ENCODE measurements at regions not wholly inside any gene's neighbourhood (a gene's known extent, or its start where the extent isn't known, plus 50 kb on each side); places are given as distances from the start of the nearest gene placed in this dataset.

DNA sequence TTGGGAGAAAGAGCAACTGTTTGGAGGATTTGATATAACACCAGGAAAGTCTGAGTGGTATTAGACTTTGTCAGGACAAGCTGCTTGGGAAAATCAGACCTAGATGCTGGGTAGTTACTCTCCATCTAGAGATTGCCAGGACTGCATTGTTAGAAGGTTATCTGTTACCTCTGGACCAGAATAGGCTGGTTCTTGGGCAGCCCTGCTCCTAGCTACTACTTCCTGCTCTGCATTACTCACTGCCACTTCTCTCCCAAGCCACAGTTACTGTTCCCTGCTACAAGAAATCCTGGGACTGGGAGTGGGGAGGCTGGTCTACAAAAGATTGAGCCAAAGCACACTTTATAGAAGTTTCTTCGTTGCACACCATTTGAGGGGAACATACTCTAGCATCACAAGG, 95.5 kb upstream of the KCNN2 start:
- POLR2A ChIA-PET, result no interaction called here
- TF ChIP-seq, protein P1, sequence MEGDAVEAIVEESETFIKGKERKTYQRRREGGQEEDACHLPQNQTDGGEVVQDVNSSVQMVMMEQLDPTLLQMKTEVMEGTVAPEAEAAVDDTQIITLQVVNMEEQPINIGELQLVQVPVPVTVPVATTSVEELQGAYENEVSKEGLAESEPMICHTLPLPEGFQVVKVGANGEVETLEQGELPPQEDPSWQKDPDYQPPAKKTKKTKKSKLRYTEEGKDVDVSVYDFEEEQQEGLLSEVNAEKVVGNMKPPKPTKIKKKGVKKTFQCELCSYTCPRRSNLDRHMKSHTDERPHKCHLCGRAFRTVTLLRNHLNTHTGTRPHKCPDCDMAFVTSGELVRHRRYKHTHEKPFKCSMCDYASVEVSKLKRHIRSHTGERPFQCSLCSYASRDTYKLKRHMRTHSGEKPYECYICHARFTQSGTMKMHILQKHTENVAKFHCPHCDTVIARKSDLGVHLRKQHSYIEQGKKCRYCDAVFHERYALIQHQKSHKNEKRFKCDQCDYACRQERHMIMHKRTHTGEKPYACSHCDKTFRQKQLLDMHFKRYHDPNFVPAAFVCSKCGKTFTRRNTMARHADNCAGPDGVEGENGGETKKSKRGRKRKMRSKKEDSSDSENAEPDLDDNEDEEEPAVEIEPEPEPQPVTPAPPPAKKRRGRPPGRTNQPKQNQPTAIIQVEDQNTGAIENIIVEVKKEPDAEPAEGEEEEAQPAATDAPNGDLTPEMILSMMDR (IDR thresholded peaks at IDR 0.05; ENCODE audit: insufficient read depth in 1 of 2, low read depth in 1 of 2, low read length in 1 of 2, severe bottlenecking in 1 of 2, unreplicated experiment in 1 of 2), result no peak
- no peaks in the 10 kb centered on the region for H3K36me3 ChIP-seq (ENCODE audit: control insufficient read depth, insufficient read depth, low read length)
- no peak for DNase-seq
- H3K4me3 ChIP-seq (ENCODE audit: low read depth, low read length), result no peak overlapping the region
- no peaks in the 10 kb centered on the region; the same call in 1 of the 2 replicates for H3K9me3 ChIP-seq
- BruUV-seq (replicated peaks), result no TSS peak
- no peaks in the 10 kb centered on the region for H3K4me1 ChIP-seq
- Mint-ChIP-seq H3K4me1 (ENCODE audit: low read depth, unreplicated experiment) (no peaks in the 10 kb centered on the region), H3K27ac (ENCODE audit: unreplicated experiment) (no peak overlapping the region), H3K9me3 (ENCODE audit: unreplicated experiment) (no peaks in the 10 kb centered on the region), H3K27me3 (ENCODE audit: insufficient read depth, unreplicated experiment) (no peaks in the 10 kb centered on the region), H3K4me3 (ENCODE audit: unreplicated experiment) (no peak overlapping the region), H3K36me3 (ENCODE audit: insufficient read depth, unreplicated experiment) (no peaks in the 10 kb centered on the region)
- CTCF ChIA-PET, result no interaction called here
- no peaks in the 10 kb centered on the region for H3K27me3 ChIP-seq (replicated peaks; ENCODE audit: control insufficient read depth, insufficient read depth, low read length)
- intact Hi-C loops (cut with micrococcal nuclease; ENCODE audit: unreplicated experiment), result no loop called here

DNA sequence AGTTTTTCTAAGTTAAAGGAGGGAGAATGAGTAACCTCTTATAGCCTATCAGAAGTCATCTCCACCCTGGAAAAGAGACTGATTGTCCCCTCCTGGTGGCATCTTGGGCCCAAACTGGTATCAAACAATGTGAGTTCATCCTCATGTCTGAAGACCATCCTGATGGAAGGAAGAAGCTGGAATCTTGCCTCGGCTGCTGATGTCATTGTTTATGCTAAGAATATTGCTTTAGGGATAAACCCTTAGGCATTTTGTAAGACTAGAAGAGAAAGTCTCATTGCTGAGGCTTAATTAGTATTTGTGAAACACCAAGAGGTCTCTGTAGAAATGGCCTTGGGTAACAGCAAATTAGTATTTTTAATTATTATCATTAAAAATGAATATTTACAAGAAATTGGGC, 65.7 kb upstream of the KCNN2 start:
- CTCF ChIA-PET, result no interaction called here
- H3K4me1 ChIP-seq, result no peaks in the 10 kb centered on the region

DNA sequence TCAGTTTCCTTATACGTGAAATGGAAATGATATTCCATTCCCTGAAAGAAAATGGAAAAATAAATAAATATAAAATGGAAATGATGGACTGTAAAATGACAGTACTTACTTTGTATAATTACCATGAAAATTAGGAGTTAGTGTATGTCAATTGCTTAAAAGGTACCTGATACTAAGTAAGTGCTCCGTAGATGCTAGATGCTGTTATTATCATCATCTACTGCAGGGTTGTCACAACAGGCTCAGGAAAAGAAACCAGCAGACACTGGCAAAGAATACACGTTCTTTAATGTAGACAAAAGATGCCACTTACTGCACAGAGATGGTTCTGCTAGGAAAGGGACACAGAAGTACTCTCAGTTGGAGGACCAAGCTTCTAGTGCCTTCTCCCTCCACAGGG, 64.0 kb upstream of the KCNN2 start:
- Histone ChIP-seq H3K36me3 (ENCODE audit: control insufficient read depth, insufficient read depth, low read length) (no peaks in the 10 kb centered on the region), H3K4me3 (ENCODE audit: low read depth, low read length) (no peak overlapping the region), H3K27me3 (replicated peaks; ENCODE audit: control insufficient read depth, insufficient read depth, low read length) (no peaks in the 10 kb centered on the region), H3K4me1 (no peaks in the 10 kb centered on the region), H3K9me3 (no peaks in the 10 kb centered on the region)
- Mint-ChIP-seq H3K4me3 (ENCODE audit: unreplicated experiment) (no peak overlapping the region), H3K27me3 (ENCODE audit: insufficient read depth, unreplicated experiment) (peaks cover 10% of the 10 kb centered on the region), H3K4me1 (ENCODE audit: low read depth, unreplicated experiment) (no peaks in the 10 kb centered on the region), H3K9me3 (ENCODE audit: unreplicated experiment) (no peaks in the 10 kb centered on the region), H3K27ac (ENCODE audit: unreplicated experiment) (no peak overlapping the region), H3K36me3 (ENCODE audit: insufficient read depth, unreplicated experiment) (no peaks in the 10 kb centered on the region)
- CTCF ChIA-PET, result no interaction called here
- POLR2A ChIA-PET, result no interaction called here
- TF ChIP-seq, protein P1 (IDR thresholded peaks at IDR 0.05; ENCODE audit: insufficient read depth in 1 of 2, low read depth in 1 of 2, low read length in 1 of 2, severe bottlenecking in 1 of 2, unreplicated experiment in 1 of 2), result no peak
- BruUV-seq (replicated peaks), result no TSS peak
- intact Hi-C loops (cut with micrococcal nuclease; ENCODE audit: unreplicated experiment), result no loop called here
- DNase-seq, result no peak

More for the DNA sequence above, 65.7 kb upstream of the KCNN2 start:
- H3K27ac Mint-ChIP-seq (ENCODE audit: unreplicated experiment), result no peak overlapping the region
- no peak overlapping the region for H3K4me3 ChIP-seq (ENCODE audit: low read depth, low read length)
- no peaks in the 10 kb centered on the region for H3K36me3 Mint-ChIP-seq (ENCODE audit: insufficient read depth, unreplicated experiment)
- DNase-seq, result no peak
- H3K4me1 Mint-ChIP-seq (ENCODE audit: low read depth, unreplicated experiment), result no peaks in the 10 kb centered on the region
- no TSS peak for BruUV-seq (replicated peaks)
- H3K36me3 ChIP-seq (ENCODE audit: control insufficient read depth, insufficient read depth, low read length), result no peaks in the 10 kb centered on the region
- TF ChIP-seq, protein P1 (IDR thresholded peaks at IDR 0.05; ENCODE audit: insufficient read depth in 1 of 2, low read depth in 1 of 2, low read length in 1 of 2, severe bottlenecking in 1 of 2, unreplicated experiment in 1 of 2), result no peak
- H3K4me3 Mint-ChIP-seq (ENCODE audit: unreplicated experiment), result no peak overlapping the region
- POLR2A ChIA-PET, result no interaction called here
- no peaks in the 10 kb centered on the region for H3K27me3 ChIP-seq (replicated peaks; ENCODE audit: control insufficient read depth, insufficient read depth, low read length)
- no peaks in the 10 kb centered on the region for H3K9me3 Mint-ChIP-seq (ENCODE audit: unreplicated experiment)
- peaks cover 7% of the 10 kb centered on the region for H3K27me3 Mint-ChIP-seq (ENCODE audit: insufficient read depth, unreplicated experiment)
- intact Hi-C loops (cut with micrococcal nuclease; ENCODE audit: unreplicated experiment), result no loop called here
- H3K9me3 ChIP-seq, result no peaks in the 10 kb centered on the region
